NCI-H2029 treated with DMSO at 0.1 percent for 48 hours (cell line): ENCODE measurements at regions not wholly inside any gene's neighbourhood (a gene's known extent, or its start where the extent isn't known, plus 50 kb on each side); places are given as distances from the start of the nearest gene placed in this dataset.
"Not testable (repeated sequence)": the region's sequence is repeated elsewhere in the genome, so short reads cannot be mapped to it uniquely, and the experiment has no call there.

Experiments
- DNase-seq: peaks from one replicate; lab custom pipeline; 2025; lab: John Stamatoyannopoulos, UW

DNA sequence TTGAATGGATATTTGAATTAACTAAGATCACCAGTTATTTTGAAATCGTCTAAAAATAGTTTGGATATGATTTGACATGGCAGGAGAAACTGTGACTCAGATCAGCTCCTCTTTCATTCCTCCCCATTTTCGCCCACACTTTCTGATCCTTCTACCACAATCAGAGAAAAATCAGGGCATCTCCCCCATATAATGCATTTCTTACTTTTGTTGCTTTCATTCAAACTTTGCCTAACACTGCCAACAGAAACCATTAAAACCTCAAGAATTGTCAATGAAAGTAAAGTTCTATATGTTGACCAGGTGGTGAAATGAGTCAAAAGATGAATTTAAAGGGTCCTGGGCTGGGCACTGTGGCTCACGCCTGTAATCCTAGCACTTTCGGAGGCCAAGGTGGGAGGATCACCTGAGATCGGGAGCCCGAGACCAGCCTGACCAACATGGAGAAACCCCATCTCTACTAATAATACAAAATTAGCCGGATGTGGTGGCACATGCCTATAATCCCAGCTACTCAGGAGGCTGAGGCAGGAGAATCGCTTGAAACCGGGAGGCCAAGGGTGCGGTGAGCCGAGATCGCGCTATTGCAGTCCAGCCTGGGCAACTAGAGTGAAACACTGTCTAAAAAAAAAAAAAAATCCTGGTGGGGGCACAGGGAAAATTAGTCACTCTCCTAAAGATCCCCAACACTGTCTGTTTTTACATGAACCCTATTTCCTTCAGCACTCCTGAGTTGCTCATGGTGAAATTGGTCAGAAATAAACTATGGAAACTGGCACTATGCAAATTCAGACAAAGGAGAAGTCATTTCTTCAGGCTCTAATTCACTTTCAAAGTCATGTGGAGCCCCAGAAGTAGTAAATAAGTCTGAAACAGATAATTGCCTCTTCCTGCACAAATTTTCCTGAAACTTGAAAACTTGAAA is 122.8 kb upstream of the NOCT start:
- DNase-seq, result peak; percentile 29

DNA sequence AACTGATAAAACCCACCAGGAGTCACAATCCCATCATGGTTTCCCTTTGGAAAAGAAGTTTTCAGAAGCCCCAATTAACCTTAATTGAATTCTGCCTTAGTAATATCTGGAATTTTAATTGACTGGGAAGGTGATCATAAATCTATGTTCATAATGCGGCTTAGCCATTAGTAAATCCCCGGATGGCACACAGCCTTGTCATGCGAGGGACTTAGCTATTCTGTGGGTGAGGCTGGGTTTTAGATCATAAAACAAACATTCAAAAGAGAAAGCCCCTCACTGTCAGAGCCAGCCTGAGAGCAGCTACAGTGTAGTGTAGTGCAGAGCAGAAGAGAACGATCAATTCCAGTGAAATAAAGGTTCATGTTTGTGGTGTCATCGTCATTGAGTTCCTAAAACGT is 124.0 kb upstream of the NOCT start:
- peak; percentile 31 for DNase-seq

- peak; percentile 49 for DNase-seq
Observed at GRCh38 chr4:138890891-138891570, 124.5 kb upstream of the NOCT start.

GRCh38 chr4:138889216-138889615 is 126.4 kb upstream of the NOCT start:
- no peak for DNase-seq

DNA sequence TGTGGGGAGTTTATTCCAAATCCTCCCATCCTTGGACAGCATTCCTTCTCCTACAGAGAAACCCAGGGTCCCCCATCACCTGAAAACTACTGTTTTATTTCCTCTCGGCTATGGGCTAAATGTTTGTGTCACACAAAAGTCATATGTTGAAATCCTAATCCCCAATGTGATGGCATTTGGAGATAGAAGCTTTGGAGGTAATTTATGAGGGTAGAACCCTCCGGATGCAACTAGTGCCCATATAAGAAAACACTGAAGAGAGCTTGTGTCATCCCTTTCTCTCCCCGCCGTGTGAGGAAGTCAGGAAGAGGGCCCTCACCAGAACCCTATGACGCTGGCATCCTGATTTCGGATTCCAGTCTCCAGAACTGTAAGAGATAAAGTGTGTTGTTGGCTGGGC is 127.8 kb upstream of the NOCT start:
- DNase-seq, result no peak

DNA sequence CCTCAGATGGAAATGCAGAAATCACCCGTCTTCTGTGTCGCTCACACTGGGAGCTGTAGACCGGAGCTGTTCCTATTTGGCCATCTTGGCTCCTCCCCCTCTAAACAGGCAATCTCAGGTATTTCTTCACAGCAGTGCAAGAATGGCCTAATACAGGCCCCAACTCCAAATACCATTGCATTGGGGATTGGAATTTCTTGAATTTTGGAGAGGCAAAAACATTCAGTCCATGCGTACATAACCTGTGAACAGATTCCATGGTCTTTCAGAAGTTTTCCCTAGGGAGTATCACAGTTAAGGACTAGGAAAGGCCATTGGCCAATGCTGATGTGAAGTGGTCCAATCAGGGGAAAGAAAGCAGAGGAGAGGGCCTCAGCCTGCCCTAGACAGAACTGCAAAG is 128.2 kb upstream of the NOCT start:
- no peak for DNase-seq

DNA sequence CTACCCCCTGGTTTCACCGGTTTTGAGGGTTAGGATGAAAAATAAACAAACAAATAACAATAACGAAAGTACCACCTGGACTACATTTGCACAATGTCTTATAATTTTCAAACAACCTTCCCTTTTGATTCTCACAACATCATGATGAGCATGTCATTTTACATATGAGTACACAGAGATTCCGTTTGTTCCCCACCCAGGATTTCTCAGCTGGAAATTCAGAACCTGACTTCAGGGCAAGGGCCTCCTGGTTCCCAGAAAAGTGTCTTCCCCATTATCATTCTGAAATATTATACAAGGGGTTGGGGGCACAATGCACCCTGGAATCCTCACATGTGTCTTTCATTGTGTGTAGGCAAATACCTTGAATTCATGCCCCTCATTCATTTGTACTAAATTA is 135.8 kb upstream of the NOCT start:
- no peak for DNase-seq

DNA sequence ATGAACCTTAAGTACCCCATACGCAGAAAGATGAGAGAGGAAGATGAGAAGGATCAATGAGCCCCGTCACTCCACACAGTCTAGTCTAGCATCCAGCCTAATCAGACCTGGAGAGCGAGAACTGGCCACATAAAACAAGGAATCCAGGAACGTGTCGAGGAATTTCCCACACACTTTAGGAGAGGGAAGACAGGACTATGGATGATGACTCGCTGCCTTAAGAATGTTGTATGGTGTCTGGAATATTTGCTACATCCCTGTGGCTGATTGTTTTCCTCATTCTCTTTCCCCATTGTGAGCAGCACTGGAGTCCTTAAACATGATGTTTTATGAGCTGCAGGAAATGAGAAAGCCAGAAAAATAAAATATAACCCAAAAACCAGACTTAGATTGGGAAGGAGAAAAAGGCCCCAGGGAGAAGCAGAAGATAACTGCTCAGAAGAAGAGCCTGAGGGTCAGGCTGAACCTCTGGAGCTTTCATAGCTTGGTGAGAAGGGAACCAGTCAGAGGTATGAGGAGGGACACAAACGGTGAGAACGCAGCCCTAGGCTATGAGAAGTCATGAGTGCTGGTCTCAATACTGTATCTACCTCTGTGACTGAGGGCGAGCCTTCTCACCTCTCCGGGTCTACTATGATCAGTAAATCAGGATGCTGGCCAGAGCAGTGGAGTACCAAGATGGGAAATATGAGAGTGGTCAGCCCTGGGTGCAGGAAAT is 139.5 kb upstream of the NOCT start:
- DNase-seq, result no peak

DNA sequence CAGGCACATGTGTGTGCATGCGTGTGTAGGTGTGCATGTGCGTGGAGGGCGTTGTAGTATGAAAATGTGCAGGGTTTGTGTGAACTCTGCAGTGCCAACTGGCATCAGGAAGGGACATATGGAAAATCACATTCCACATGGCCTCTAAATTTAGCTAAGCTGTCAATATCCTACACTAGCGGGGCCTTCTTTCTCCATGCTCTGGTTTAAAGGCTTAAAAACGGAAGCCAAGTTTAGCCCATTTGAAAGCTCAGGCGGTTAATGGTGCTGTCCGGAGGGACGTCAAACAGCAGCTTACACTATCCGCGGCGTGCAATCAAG is 144.1 kb upstream of the NOCT start:
- no peak for DNase-seq

DNA sequence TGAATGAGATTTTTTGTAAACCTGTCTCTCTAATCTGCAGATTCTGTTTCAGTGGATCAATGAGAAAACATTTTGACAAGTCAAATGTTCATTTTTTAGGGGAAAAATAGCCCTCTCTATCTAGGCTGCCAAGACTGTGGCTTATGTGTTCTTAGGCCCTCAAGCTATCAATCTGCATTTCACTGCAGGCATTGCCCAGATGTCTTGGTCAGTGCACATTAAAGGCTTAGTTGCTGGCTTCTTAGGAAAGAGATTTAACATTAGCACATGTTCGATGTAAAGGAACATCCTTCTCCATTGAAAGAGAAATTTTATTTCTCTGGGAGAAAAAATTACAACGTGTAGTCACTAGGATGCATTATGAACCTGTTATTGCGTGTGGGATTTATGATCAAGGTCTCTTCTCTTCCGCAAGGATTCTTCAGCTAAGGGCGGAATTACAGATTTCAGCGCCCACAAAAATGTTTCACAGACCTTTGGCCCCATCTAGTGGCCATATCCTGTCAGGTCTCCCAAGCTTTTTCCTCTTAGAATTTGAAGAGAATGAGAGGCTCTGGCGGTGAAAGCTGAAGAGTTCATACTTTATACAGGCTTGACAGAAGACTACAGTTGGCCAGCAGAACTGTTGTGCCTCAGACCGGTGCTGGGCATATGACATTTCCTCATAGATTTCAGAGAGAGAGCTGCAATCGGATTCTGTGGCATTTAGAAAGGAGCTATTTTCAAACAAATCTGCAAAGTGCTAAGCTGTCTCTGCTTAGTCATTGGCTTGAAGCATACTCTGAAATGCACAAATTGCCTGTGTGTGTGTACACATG is 144.6 kb upstream of the NOCT start:
- DNase-seq, result peak; percentile 61

GRCh38 chr4:138869631-138870030 is 145.9 kb upstream of the NOCT start:
- DNase-seq, result peak; percentile 30

DNA sequence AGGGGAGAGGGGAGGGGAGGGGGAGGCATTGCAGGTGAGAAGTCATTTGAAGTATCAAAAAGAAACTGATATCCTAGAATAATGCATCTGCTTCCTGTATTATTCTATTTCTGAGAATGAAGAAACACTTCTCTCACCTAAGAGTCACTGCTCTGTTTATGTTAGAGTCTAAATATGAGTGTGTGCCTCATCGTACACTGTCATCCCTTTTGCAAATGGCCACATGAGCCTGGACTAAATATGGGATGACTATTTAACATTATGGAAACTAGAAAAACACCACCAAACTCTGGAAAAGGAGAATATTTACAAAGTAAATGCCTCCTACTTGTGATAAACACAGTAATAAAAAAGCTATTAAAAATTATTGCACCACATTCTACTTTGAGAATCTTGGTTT is 146.4 kb upstream of the NOCT start:
- no peak for DNase-seq

- DNase-seq, result no peak
Observed at GRCh38 chr4:138868562-138868961, 147.0 kb upstream of the NOCT start.

DNA sequence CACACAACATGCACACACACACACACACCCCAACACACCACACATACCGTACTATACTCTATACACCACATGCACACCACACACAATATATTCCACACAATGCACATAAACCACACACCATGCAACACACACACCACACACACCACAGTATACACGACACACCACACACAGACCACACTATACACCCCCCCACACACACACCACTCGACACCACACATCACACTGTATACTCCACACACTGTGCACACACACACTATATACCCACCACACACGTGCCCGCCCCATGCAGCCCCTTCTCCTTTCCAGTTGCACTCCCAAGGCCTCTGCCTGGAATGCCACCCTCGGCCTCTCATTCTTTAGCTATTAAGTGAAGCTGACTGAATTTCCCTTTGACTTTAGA is 148.2 kb upstream of the NOCT start:
- DNase-seq, result no peak

GRCh38 chr4:138866314-138866713 is 149.3 kb upstream of the NOCT start:
- no peak for DNase-seq

GRCh38 chr4:138865765-138866164 is 149.8 kb upstream of the NOCT start:
- no peak for DNase-seq

DNA sequence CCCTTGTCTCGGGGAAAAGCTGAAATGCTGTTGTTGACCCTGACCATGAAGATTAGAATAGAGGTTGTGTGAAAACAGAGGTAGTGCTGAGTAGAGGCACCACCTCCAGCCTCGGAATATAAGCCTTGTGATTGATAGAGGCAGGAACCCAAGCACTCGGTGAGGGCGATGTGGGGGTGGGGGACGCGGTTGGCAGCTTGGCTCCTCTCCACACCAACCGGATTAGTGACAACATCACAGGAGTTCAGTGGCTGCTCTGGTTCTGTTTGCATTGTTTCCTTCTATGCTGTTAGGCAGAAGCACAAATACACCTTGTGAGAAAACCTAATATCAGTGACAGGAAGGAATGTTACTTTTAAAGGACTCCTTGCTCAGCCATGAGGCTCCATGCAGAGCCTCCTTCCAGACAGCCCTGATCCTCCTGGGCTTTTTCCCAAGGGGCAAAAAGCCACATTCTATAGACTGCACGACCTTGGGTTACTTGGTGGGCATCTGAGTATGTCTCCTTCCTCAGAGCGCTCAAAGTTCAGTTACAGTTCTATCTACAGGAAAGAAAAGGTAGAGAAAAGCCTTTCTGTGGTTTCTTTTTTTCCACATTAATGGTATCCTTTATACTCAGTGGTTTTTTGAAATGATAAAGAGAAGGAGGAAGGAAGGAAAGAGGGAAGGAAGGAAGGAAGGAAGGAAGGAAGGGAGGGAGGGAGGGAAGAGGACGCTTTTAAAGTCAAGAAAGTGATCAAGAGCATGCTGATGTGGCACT is 150.4 kb upstream of the NOCT start:
- no peak for DNase-seq

- DNase-seq, result no peak
Observed at GRCh38 chr4:138863160-138863559, 152.4 kb upstream of the NOCT start.

GRCh38 chr4:138861135-138861534 is 154.4 kb upstream of the NOCT start:
- no peak for DNase-seq

DNA sequence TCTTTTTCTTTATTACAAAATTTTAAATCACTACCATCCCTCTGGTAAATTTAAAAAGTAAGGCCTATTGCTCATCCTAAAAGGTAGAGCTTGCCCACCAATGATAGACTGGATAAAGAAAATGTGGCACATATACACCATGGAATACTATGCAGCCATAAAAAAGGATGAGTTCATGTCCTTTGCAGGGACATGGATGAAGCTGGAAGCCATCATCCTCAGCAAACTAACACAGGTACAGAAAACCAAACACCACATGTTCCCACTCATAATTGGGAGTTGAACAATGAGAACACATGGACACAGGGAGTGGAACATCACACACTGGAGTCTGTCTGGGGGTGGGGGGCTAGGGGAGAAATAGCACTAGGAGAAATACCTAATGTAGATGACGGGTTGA is 155.2 kb upstream of the NOCT start:
- DNase-seq, result not testable (repeated sequence)

DNA sequence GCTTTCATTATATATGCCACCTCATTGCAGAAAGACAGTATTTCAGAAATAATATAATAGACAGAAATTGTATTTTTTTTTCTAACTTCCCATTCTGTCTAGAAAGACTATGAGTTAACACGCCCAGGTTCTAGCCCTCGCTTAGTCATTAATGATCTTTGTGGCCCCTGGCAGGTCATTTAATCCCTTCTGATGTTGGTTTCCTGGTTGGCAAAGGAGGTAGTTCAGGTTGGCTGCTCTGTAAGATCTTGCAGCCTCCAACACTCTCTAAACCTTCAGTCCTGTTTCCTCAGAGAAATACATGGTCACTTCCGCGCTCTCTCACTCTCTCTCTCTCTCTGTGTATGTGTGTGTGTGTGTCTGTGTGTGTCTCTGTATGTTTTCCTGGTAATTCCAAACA is 156.3 kb upstream of the NOCT start:
- no peak for DNase-seq
